BE2C (cell line): ENCODE measurements at regions not wholly inside any gene's neighbourhood (a gene's known extent, or its start where the extent isn't known, plus 50 kb on each side); places are given as distances from the start of the nearest gene placed in this dataset.
A peak's percentile ranks its signal among the peaks of the same experiment; 100 is the strongest.

Source experiments
- DNase-seq: peaks from one replicate; pipeline ENCODE4 v3.0.0-alpha.2; 2020
- H3K27me3 ChIP-seq: fragments of 250-450 bp; sonication (Bioruptor Pico); 2 replicates; pipeline ENCODE4 v1.5.1; 2020; ENCODE audit warnings: mild to moderate bottlenecking
- H3K36me3 ChIP-seq: fragments of 250-450 bp; sonication (Bioruptor Pico); 2 replicates; pipeline ENCODE4 v1.5.1; 2020; ENCODE audit warnings: mild to moderate bottlenecking
- H3K4me1 ChIP-seq: fragments of 250-450 bp; sonication (Bioruptor Pico); 2 replicates; pipeline ENCODE4 v1.5.1; 2020
- H3K4me3 ChIP-seq: 2 replicates; pipeline ENCODE4 v1.5.1; 2011; ENCODE audit warnings: low read depth, low read length
- H3K9me3 ChIP-seq: fragments of 250-450 bp; sonication (Bioruptor Pico); 2 replicates; pipeline ENCODE4 v1.5.1; 2020
- CTCF ChIP-seq: IDR thresholded peaks from 2 replicates; pipeline ENCODE4 v1.5.1; 2012; ENCODE audit warnings: mild to moderate bottlenecking, low read depth, low read length

GRCh38 chr10:85547460-85548023 lies 819.1 kb downstream of the GRID1 start:
- no peaks in the 10 kb centered on the region for H3K4me1 ChIP-seq
- H3K4me3 ChIP-seq, result no peak overlapping the region
- H3K36me3 ChIP-seq, result no peaks in the 10 kb centered on the region
- H3K9me3 ChIP-seq, result no peaks in the 10 kb centered on the region
- H3K27me3 ChIP-seq, result no peaks in the 10 kb centered on the region
- no peak for TF ChIP-seq CTCF
- DNase-seq, result no peak

- peak; percentile 68 for TF ChIP-seq CTCF
- H3K9me3 ChIP-seq, result no peaks in the 10 kb centered on the region
- H3K36me3 ChIP-seq, result no peaks in the 10 kb centered on the region
- no peak overlapping the region for H3K4me3 ChIP-seq
- DNase-seq, result peak; percentile 48
- no peaks in the 10 kb centered on the region for H3K27me3 ChIP-seq
- H3K4me1 ChIP-seq, result no peaks in the 10 kb centered on the region
These were observed 818.6 kb downstream of the GRID1 start for GRCh38 chr10:85548034-85548433.
